GM19324 (cell line): ENCODE measurements at regions not wholly inside any gene's neighbourhood (a gene's known extent, or its start where the extent isn't known, plus 50 kb on each side); places are given as distances from the start of the nearest gene placed in this dataset.
"Not testable (repeated sequence)": the region's sequence is repeated elsewhere in the genome, so short reads cannot be mapped to it uniquely, and the experiment has no call there.

Experiments used
- ATAC-seq: cut with Tn5 transposase; IDR thresholded peaks from one replicate; pipeline ENCODE4 v1.9.1; 2021; ENCODE audit warnings: mild to moderate bottlenecking, moderate library complexity; ENCODE audit not compliant: unreplicated experiment, low FRiP score

DNA sequence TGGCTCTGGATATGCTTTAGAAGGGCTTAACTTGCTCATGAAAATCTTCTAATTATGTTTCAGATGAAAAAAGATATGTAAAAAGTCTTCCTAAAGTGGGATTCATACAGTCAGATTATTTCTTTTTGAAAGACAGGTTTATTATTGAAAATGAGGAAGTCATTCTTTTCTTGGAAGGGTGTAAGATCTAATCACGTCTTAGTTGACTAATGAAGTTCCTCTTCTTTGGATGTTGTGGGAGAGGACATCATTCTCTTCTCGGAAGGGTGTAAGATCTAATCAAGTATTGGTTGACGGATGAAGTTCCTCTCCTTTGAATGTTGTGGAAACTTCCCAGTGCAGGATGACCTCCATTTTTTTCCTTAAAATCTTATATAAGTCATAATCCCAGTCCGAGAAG lies 74.9 kb downstream of the ALG10 start:
- ATAC-seq, result no peak

DNA sequence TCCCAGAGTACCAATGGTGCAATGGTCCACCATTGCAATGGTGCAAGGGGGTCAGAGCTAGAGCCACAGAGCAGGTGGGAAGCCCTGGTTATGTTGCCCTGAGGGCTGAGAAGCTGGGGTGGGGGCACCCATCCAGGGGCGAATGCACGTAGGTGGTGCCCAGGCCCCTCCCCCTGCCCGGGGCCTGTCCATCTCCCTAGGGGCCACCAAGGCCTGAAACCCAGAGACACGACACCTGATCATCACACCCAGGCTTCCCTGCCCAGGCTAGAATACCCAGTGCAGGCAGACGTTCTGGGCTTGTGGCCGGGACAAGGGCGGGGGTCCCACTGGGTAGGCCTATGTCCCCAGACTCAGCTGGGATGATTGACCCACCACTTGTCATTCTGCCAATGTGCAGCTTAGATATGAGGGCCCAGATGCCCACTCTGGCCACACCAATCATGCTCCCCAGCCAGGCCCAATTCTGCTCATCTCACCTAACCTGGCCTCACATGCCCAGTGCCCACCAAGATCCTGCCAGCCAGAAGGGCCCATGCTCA lies 83.2 kb downstream of the ALG10 start:
- ATAC-seq, result no peak

DNA sequence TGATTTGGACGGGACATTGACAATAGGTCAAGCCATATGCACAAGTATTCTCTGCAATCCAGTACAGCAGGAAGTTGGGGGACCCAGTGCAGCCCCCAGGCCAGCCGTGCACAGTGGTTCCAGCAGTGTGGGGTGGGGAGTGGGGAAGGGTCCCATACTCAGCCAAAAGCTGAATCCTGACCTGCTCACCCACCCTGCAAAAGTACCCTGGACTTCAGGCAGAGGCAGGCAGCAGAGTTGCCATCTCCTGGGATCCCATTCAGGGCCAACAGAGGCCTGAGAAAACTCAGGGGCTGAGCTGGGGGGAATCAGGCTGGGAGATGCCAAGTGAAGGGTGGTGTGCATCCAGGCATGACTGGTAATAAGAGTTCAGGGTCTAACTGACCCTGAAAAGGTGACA lies 83.9 kb downstream of the ALG10 start:
- ATAC-seq, result no peak

DNA sequence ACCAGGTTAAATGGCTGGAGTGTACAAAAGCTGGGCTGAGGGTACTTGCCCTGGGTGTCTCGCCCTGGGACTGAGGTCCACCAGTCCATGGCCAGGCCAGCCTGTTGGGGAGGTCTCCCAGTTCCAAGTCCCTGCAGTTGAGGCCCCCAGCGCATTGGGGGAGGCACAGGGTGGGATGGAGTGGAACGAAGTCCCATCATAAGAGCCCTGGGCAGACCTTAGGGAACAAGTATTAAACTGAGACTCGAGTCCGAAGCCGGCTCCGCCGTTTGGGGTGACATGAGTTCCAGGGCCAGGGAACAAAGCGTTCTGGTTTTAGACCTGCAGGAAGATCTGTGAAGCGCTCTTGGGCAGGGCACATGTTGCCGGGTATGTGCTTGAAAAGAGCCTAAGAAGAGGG lies 84.7 kb downstream of the ALG10 start:
- ATAC-seq, result no peak

GRCh38 chr12:34107781-34108404 lies 85.6 kb downstream of the ALG10 start:
- no peak for ATAC-seq

GRCh38 chr12:34108405-34108803 lies 86.1 kb downstream of the ALG10 start:
- no peak for ATAC-seq

- ATAC-seq, result no peak
These were observed 86.7 kb downstream of the ALG10 start for GRCh38 chr12:34108967-34109366.

- no peak for ATAC-seq
These were observed 87.1 kb downstream of the ALG10 start for GRCh38 chr12:34109390-34109789.

DNA sequence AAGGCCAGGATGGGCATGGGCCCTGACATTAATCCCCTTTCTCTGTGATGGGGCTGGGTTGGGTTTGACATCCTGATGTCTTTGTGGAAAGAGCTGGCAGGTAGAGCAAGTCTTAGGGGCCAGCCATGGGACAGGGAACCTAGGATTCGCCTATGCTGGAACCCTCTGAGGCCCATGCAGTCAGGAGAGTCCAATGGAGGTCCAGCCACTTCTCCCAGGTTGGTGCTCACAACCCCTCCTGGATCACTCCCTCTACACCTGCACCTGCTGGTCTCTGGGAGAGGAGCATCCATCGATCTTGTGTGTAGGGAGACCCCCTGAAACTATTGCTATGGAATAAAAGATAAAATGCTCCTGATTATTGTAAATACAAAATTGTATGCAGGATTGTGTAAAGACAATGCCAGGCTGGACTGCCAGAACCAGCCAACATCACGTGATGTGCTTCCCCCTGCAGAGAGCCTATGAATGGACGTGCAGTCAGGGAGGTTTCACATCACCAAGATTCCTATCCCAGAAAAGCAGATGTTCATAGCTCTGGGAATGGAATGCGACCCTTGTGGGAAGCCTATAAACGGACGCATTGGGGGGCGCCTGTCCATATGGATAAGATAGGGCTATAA lies 87.7 kb downstream of the ALG10 start:
- not testable (repeated sequence) for ATAC-seq

- no peak for ATAC-seq
These were observed 97.1 kb downstream of the ALG10 start for GRCh38 chr12:34119366-34119765.

- no peak for ATAC-seq
These were observed 99.1 kb downstream of the ALG10 start for GRCh38 chr12:34121360-34121759.

DNA sequence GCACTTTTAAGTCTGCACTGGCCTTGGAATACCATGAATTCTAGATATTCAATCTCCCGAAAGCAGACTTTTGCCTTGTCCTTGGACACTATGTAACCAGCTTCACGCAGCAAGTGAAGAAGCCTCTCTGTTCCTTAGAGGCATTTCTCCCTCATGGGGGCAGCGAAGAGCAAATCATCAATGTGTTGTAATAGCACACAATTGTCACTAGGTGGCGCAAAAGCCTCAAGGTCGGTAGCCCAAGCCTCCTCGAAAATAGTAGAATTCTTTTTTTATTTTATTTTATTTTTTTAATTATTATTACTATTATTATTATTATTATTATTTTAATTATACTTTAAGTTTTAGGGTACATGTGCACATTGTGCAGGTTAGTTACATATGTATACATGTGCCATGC lies 100.8 kb downstream of the ALG10 start:
- not testable (repeated sequence) for ATAC-seq

DNA sequence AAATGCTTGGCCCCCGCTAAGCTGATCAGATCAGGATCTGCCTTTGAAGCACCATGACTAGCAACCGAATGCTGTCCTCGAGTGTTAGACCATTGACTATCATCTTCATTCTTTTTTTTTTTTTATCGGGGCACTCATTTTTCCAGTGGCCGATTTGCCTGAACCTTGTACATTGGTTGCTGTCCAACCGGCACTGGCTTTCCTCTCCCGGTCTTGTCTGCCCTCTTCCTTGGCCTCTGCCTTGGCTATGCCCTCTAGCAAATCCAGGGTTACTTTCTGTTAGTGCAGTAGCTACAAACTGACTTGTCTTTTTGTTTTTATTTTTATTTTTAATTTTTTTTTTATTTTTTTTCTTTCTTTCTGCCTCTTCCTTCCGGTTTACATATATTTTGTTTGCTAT lies 102.3 kb downstream of the ALG10 start:
- ATAC-seq, result no peak

- no peak for ATAC-seq
These were observed 103.9 kb downstream of the ALG10 start for GRCh38 chr12:34126239-34126641.

- ATAC-seq, result no peak
These were observed 104.5 kb downstream of the ALG10 start for GRCh38 chr12:34126805-34127204.

DNA sequence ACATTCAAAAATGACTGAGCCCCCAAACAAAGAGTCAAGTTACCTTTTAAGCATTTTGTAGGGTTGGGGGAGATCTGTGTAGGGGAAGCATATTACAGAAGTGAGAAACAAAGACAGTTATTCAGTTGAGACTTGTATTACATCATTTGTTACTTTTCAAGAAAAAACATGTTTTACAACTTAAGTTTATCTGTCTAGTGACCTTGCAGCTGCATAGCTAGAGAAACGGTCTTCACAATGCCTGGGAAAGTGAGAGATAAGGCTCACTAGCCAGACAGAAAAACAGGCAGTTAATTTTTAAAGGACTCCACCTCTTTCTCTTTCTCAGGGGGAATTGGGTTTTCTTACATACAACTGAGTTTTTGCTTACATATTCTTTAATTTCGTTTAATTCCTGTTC lies 105.1 kb downstream of the ALG10 start:
- ATAC-seq, result not testable (repeated sequence)

DNA sequence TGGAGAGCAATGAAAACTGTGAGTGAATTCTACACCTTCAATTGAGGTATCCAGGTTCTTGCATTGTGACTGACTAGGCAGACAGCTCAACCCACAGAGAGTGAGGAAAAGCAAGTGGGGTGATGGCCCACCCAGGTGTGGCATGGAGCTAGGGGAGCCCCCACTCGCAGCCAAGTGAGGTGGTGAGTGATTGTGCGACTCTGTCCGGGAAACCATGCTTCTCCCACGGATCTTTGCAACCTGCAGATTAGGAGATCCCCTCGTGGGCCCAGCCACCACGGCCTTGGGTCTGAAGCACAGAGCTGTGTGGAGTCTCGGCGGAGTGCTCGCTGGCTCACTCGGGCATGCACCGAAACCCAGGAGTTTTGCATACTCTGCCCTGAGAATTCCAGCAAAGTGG lies 120.1 kb downstream of the ALG10 start:
- no peak for ATAC-seq

DNA sequence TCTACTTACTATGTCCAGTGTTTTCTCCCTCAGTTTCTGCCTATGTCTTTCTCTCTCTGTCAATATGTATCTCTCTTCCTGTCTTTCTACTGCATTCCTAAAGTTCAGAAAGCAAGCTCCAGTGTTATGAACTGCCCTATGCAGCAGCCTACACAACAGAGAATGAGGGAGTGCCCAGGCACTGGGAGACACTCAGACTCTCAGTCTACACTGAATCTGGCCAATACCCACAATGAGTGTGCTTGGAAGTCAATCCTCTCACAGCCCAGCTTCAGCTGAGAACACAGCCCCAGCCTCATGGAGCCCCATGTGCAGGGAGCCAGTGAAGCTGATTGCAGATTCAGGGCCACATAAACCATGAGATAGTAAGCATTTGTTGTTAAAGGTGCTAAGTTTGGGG lies 128.7 kb downstream of the ALG10 start:
- no peak for ATAC-seq

- ATAC-seq, result no peak
These were observed 141.1 kb downstream of the ALG10 start for GRCh38 chr12:34163443-34163842.

DNA sequence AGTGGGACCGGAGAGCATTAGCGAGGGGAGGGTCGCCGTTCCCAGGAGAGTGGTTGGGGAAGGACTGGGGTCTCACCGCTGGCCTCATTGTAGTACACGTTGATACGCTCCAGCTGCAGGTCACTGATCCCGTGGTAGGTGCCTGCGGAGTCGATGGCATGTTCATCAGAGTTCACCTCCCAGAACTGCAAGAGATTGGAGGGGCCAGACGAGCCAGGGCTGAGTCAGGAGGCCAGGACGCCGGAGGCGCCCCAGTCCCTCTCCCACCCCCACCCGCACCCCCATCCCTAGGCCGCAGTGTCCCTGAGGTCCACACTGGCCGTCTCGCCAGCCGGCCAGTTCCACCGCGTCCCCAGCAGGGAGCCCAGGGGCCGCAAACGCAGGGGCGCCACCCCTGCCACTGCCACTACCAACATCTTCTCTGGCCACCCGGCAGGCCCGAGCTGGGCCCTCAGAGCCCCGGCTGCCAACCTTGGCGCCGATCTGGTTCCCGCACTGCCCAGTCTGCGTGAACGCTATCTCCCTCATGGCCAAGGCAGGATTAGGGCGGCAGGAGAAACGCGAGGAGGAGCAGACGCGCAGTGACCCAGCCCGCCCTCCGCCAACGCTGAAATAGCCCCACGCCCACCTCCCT lies 144.2 kb downstream of the ALG10 start:
- no peak for ATAC-seq

DNA sequence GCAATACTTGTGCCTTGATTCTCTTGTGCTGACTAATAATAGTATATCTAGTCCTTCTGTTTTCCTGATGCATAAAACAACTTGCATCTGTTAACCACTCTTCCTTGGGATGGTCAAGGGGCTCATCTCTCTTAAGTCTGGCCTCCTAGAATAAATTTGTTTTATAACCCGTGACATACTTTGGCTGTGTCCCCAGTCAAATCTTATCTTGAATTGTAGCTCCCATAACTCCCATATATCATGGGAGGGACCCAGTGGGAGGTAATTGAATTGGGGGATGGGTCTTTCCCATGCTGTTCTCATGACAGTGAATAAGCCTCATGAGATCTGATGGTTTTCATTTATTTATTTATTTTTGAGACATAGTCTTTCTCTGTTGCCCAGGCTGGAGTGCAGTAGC lies 146.2 kb downstream of the ALG10 start:
- not testable (repeated sequence) for ATAC-seq

- ATAC-seq, result no peak
These were observed 164.2 kb downstream of the ALG10 start for GRCh38 chr12:34186492-34186891.
